ENCODE measurements at regions not wholly inside any gene's neighbourhood (a gene's known extent, or its start where the extent isn't known, plus 50 kb on each side); places are given as distances from the start of the nearest gene placed in this dataset.
"Not testable (repeated sequence)": the region's sequence is repeated elsewhere in the genome, so short reads cannot be mapped to it uniquely, and the experiment has no call there.

DNA sequence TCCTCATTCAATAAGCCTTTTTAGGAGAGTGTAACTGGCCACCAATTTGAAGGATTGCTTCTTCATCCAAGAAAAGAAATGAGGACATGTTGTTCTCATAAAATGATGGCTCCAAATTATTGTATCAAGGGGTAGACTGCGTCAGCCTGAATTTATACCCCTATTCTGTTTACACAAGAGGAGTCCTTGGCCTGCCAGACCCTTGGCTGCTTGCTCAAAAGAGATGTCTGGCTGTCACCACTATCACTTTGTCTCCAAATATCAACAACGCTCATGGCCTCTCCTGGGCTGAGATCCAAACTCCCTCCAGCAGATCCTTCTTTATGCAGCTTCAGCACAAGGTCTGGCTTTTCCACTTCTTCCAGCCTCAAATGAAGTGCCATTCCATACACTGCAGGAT, 127.9 kb downstream of the OR13H1 start:
- TF ChIP-seq EZH2 (IDR thresholded peaks at IDR 0.05; ENCODE audit: low read depth), result no peak
- TF ChIP-seq, protein P1, sequence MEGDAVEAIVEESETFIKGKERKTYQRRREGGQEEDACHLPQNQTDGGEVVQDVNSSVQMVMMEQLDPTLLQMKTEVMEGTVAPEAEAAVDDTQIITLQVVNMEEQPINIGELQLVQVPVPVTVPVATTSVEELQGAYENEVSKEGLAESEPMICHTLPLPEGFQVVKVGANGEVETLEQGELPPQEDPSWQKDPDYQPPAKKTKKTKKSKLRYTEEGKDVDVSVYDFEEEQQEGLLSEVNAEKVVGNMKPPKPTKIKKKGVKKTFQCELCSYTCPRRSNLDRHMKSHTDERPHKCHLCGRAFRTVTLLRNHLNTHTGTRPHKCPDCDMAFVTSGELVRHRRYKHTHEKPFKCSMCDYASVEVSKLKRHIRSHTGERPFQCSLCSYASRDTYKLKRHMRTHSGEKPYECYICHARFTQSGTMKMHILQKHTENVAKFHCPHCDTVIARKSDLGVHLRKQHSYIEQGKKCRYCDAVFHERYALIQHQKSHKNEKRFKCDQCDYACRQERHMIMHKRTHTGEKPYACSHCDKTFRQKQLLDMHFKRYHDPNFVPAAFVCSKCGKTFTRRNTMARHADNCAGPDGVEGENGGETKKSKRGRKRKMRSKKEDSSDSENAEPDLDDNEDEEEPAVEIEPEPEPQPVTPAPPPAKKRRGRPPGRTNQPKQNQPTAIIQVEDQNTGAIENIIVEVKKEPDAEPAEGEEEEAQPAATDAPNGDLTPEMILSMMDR (conservative IDR thresholded peaks at IDR 0.05), result no peak
- ChIA-PET POLR2A (ENCODE audit: unreplicated experiment) (no interaction called here), CTCF (no interaction called here)
- Histone ChIP-seq H3K9me3 (ENCODE audit: insufficient read depth, low read depth) (no peaks in the 10 kb centered on the region), H3K27me3 (ENCODE audit: insufficient read depth, low read depth) (no peaks in the 10 kb centered on the region; the same call in 1 of the 2 replicates), H3K4me1 (replicated peaks; ENCODE audit: insufficient read depth) (no peaks in the 10 kb centered on the region), H3K36me3 (ENCODE audit: low read depth) (no peaks in the 10 kb centered on the region), H3K4me3 (no peak overlapping the region), H3K79me2 (ENCODE audit: low read depth) (no peaks in the 10 kb centered on the region), H4K20me1 (ENCODE audit: insufficient read depth) (no peaks in the 10 kb centered on the region), H3K4me2 (no peak overlapping the region), H3K27ac (no peak overlapping the region), H3K9me2 (ENCODE audit: insufficient read depth) (no peaks in the 10 kb centered on the region), H3F3A (ENCODE audit: insufficient read depth, low read depth) (no peaks in the 10 kb centered on the region), H2AFZ (no peak overlapping the region)
- DNase-seq, result no peak
- BruUV-seq (replicated peaks), result no TSS peak
- intact Hi-C loops (cut with micrococcal nuclease; ENCODE audit: unreplicated experiment), result no loop called here

DNA sequence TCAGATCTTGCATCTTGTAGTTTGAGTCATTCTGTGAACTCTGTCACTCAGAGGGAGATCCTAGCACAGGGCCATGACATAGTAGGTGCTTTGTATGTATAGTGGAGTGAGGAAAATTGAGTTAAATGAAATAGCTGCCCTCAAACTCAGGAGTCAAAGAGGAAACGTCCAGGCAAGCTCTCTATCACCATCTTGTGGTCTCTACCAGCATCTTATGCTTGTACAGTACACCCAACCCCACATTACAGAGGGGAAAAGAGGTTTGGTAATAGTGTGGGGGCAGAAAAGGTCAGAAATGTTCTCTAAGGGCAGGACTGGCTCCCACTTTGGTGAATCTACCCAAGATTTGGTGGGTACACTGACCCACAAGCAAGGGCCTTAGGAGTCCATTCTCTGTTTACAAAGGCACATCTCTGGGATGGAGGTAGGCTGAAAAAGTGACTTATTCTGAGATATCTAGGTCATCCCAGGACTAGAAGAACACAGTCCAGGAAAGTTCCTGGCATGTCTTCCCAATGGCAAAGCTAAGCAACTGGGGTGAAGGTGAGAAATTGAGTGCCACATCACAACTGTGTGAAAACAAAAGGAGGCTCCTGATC, 131.8 kb downstream of the OR13H1 start:
- Histone ChIP-seq H3K36me3 (ENCODE audit: low read depth) (no peaks in the 10 kb centered on the region), H3K79me2 (ENCODE audit: low read depth) (no peaks in the 10 kb centered on the region), H3F3A (ENCODE audit: insufficient read depth, low read depth) (no peaks in the 10 kb centered on the region), H4K20me1 (ENCODE audit: insufficient read depth) (no peaks in the 10 kb centered on the region), H3K27ac (no peak overlapping the region), H2AFZ (no peak overlapping the region), H3K9me3 (ENCODE audit: insufficient read depth, low read depth) (no peaks in the 10 kb centered on the region), H3K4me3 (no peak overlapping the region), H3K9me2 (ENCODE audit: insufficient read depth) (no peaks in the 10 kb centered on the region), H3K4me2 (no peak overlapping the region), H3K27me3 (ENCODE audit: insufficient read depth, low read depth) (no peaks in the 10 kb centered on the region; the same call in 1 of the 2 replicates), H3K4me1 (replicated peaks; ENCODE audit: insufficient read depth) (no peaks in the 10 kb centered on the region)
- TF ChIP-seq, protein P1 (conservative IDR thresholded peaks at IDR 0.05), result peak; percentile 74
- TF ChIP-seq EZH2 (IDR thresholded peaks at IDR 0.05; ENCODE audit: low read depth), result no peak
- ChIA-PET POLR2A (ENCODE audit: unreplicated experiment) (no interaction called here), CTCF (no interaction called here)
- intact Hi-C loops (cut with micrococcal nuclease; ENCODE audit: unreplicated experiment), result loop anchor here (1.0 to 5.0 kb wide), 2 partner anchors 683 to 699 kb away; no protein-coding TSS in a partner anchor
- BruUV-seq (replicated peaks), result no TSS peak
- DNase-seq, result peak in 1 of 2 experiments; percentile 37

DNA sequence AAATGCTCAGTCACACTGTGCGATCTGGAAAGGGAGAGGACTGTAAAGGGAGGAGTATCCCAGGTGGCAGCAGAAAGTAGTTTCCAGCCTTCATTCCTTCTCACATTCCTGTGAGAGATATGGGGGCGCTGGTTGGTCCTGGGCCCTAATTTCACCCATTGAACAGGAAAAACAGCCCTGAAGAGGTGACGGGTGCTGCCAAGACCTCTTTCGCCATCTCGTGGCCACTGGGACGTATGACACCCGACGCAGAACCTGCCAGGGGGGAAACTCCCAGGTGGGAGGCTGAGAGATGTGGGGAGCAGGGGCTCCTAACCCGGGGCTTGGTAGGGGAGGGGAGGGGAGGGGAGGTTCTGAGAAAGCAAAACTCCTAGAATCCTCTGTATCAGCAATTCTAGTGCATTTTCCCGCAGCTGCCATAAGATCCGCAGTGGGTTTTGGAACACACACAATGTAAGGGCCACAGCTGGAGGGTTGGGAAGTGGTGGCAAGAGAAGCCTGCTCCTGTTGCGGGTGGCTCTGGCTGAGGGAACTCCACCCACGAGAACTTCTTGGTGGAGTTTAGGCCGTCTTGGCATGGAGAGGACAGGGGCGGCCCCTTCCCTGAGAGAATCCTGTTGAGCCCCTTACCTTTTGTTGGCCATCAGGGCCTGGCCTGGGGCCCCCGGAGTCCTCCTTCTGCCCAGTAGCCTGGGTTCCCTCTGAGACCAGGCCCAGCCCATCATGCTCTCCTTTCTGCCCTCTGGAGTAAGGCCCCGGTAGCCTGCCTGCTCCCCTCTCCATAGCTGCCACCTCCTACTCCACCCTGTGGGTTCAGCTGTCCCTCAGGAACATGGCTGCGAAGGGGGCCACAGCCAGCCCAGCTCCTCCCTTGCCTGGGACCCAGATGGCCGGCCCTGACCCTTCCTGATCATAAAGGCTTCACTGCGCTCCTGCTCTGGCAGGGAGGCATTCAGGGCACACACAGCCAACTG, 134.1 kb downstream of the OR13H1 start:
- no peaks in the 10 kb centered on the region for H3K79me2 ChIP-seq (ENCODE audit: low read depth)
- no peak overlapping the region for H2AFZ ChIP-seq
- no peaks in the 10 kb centered on the region for H3K9me3 ChIP-seq (ENCODE audit: insufficient read depth, low read depth)
- H3K4me2 ChIP-seq, result no peak overlapping the region
- H3K36me3 ChIP-seq (ENCODE audit: low read depth), result no peaks in the 10 kb centered on the region
- ChIA-PET CTCF (interaction anchor here (0.6 kb wide), 1 partner anchor 534 kb away, joined by 6 read pairs; no protein-coding TSS in a partner anchor), POLR2A (ENCODE audit: unreplicated experiment) (no interaction called here)
- no peaks in the 10 kb centered on the region for H3K9me2 ChIP-seq (ENCODE audit: insufficient read depth)
- H3F3A ChIP-seq (ENCODE audit: insufficient read depth, low read depth), result no peaks in the 10 kb centered on the region
- intact Hi-C loops (cut with micrococcal nuclease; ENCODE audit: unreplicated experiment), result loop anchor here (5.0 kb wide), 1 partner anchor 686 kb away; no protein-coding TSS in a partner anchor
- H4K20me1 ChIP-seq (ENCODE audit: insufficient read depth), result no peaks in the 10 kb centered on the region
- no peaks in the 10 kb centered on the region for H3K27me3 ChIP-seq (ENCODE audit: insufficient read depth, low read depth)
- H3K4me3 ChIP-seq, result no peak overlapping the region
- H3K27ac ChIP-seq, result no peak overlapping the region
- no peaks in the 10 kb centered on the region for H3K4me1 ChIP-seq (replicated peaks; ENCODE audit: insufficient read depth)
- TF ChIP-seq, protein P1 (conservative IDR thresholded peaks at IDR 0.05), result peak; percentile 85
- no peak for TF ChIP-seq EZH2 (IDR thresholded peaks at IDR 0.05; ENCODE audit: low read depth)
- BruUV-seq (replicated peaks), result no TSS peak
- peak; percentile 45 to 46 for DNase-seq

DNA sequence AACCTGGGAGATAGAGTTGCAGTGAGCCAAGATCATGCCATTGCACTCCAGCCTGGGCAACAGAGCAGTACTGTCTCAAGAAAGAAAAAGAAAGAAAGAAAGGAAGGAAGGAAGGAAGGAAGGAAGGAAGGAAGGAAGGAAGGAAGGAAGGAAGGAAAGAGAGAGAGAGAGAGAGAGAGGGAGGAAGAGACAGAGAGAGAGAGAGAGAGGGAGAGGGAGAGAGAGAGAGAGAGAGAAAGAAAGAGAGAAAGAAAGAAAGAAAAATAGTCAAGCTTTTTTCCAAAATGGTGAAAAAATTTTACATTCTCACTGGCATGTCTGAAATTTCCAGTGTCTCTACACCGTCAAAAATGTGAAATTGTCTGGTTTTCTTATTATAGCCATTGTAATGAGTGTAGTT, 138.9 kb downstream of the OR13H1 start:
- DNase-seq; H3K9me2 ChIP-seq (ENCODE audit: insufficient read depth); H3K36me3 ChIP-seq (ENCODE audit: low read depth); H3K9me3 ChIP-seq (ENCODE audit: insufficient read depth, low read depth); CTCF ChIA-PET; BruUV-seq (replicated peaks); H3K27me3 ChIP-seq (ENCODE audit: insufficient read depth, low read depth); H4K20me1 ChIP-seq (ENCODE audit: insufficient read depth); H3K79me2 ChIP-seq (ENCODE audit: low read depth); intact Hi-C loops (cut with micrococcal nuclease; ENCODE audit: unreplicated experiment); H3K4me3 ChIP-seq; H3K4me2 ChIP-seq; H3K4me1 ChIP-seq (replicated peaks; ENCODE audit: insufficient read depth); H3K27ac ChIP-seq; H3F3A ChIP-seq (ENCODE audit: insufficient read depth, low read depth); H2AFZ ChIP-seq; POLR2A ChIA-PET (ENCODE audit: unreplicated experiment): not testable (repeated sequence)

Measured in PC-9 (cell line).